SK-N-SH (cell line): ENCODE measurements at regions not wholly inside any gene's neighbourhood (a gene's known extent, or its start where the extent isn't known, plus 50 kb on each side); places are given as distances from the start of the nearest gene placed in this dataset.

Source experiments
- CTCF ChIA-PET: fragments of 300-600, 350-600 bp; formaldehyde crosslinking; extraction: SDS; loops from one replicate; lab custom pipeline; 2021; lab: Yijun Ruan, JAX
- POLR2A ChIA-PET: fragments of 350-600 bp; sonication (Branson Sonifier 250); formaldehyde crosslinking; extraction: SDS; loops from one replicate; lab custom pipeline; 2020; ENCODE audit warnings: antibody characterized with exemption, inconsistent platforms; lab: Yijun Ruan, JAX
- DNase-seq: peaks from one replicate; pipeline ENCODE4 v3.0.0; 2012
- H2AFZ ChIP-seq: fragments of 200-600 bp; sonication (generic); 2 replicates; pipeline ENCODE4 v1.8.1; 2016; ENCODE audit warnings: antibody characterized with exemption, mild to moderate bottlenecking, low read depth
- H3F3A ChIP-seq: fragments of 200-600 bp; sonication (generic); replicated peaks from 2 replicates; pipeline ENCODE3; 2016; ENCODE audit warnings: antibody characterized with exemption, mild to moderate bottlenecking; ENCODE audit not compliant: insufficient read depth
- H3K27ac ChIP-seq, 2 experiments: fragments of 200-500 bp in 1 of 2; fragments of 200-600 bp in 1 of 2; sonication (Bioruptor generic) in 1 of 2; sonication (generic), shearing (Covaris generic) in 1 of 2; 2 replicates each; pipeline versions ENCODE4 v1.5.1 to v1.6.1; 2014 to 2016; ENCODE audit warnings: low read depth in 2 of 2, inconsistent platforms in 1 of 2, low read length in 1 of 2, mild to moderate bottlenecking in 1 of 2, mixed read lengths in 1 of 2
- H3K27me3 ChIP-seq: fragments of 200-600 bp; sonication (generic), shearing (Covaris generic); 2 replicates; pipeline ENCODE4 v1.6.1; 2016; ENCODE audit warnings: mixed run types; ENCODE audit not compliant: insufficient read depth
- H3K36me3 ChIP-seq, 2 experiments: fragments of 200-500 bp in 1 of 2; fragments of 200-600 bp in 1 of 2; sonication (Bioruptor generic) in 1 of 2; sonication (generic) in 1 of 2; replicated peaks in 1 of 2; 2 replicates each; pipeline versions ENCODE3 to v1.5.1; 2014 to 2016; ENCODE audit warnings: low read length in 1 of 2, mild to moderate bottlenecking in 1 of 2; ENCODE audit not compliant: insufficient read depth in 2 of 2, control insufficient read depth in 1 of 2
- H3K4me1 ChIP-seq, 2 experiments: fragments of 200-500 bp in 1 of 2; fragments of 200-600 bp in 1 of 2; sonication (Bioruptor generic) in 1 of 2; sonication (generic), shearing (Covaris generic) in 1 of 2; 2 replicates each; pipeline versions ENCODE4 v1.5.1 to v1.6.1; 2014 to 2016; ENCODE audit warnings: low read depth in 1 of 2, low read length in 1 of 2, mixed run types in 1 of 2; ENCODE audit not compliant: insufficient read depth in 2 of 2, control insufficient read depth in 1 of 2
- H3K4me2 ChIP-seq: fragments of 200-600 bp; sonication (generic), shearing (Covaris generic); 2 replicates; pipeline ENCODE4 v1.6.1; 2017; ENCODE audit warnings: mixed run types
- H3K4me3 ChIP-seq, 2 experiments: fragments of 200-500 bp in 1 of 2; fragments of 200-600 bp in 1 of 2; sonication (Bioruptor generic) in 1 of 2; sonication (generic), shearing (Covaris generic) in 1 of 2; 2 replicates each; pipeline versions ENCODE4 v1.5.1 to v1.8.1; 2014 to 2016; ENCODE audit warnings: low read depth in 2 of 2, inconsistent platforms in 1 of 2, low read length in 1 of 2, mild to moderate bottlenecking in 1 of 2, mixed read lengths in 1 of 2, moderate library complexity in 1 of 2
- H3K79me2 ChIP-seq: fragments of 200-600 bp; sonication (generic); 2 replicates; pipeline ENCODE4 v1.8.1; 2017; ENCODE audit warnings: mild to moderate bottlenecking; ENCODE audit not compliant: insufficient read depth
- H3K9ac ChIP-seq: fragments of 200-600 bp; sonication (generic); 2 replicates; pipeline ENCODE4 v1.6.1; 2017; ENCODE audit warnings: mixed run types
- H3K9me2 ChIP-seq: fragments of 200-600 bp; sonication (generic); 2 replicates; pipeline ENCODE4 v1.6.1; 2017; ENCODE audit warnings: mixed run types
- H3K9me3 ChIP-seq: fragments of 200-600 bp; sonication (generic); 2 replicates; pipeline ENCODE4 v1.6.1; 2017; ENCODE audit warnings: mixed run types, mild to moderate bottlenecking, moderate library complexity
- H4K20me1 ChIP-seq: fragments of 200-600 bp; sonication (generic); 2 replicates; pipeline ENCODE4 v1.6.1; 2017; ENCODE audit warnings: mild to moderate bottlenecking, mixed run types; ENCODE audit not compliant: insufficient read depth
- CTCF ChIP-seq: fragments of 200-600 bp; sonication (generic); IDR thresholded peaks from 2 replicates; pipeline ENCODE4 v1.6.1; 2017; ENCODE audit warnings: antibody characterized with exemption, mild to moderate bottlenecking, moderate library complexity
- ELF1 ChIP-seq: IDR thresholded peaks from 2 replicates; pipeline ENCODE4 v1.4.0; 2012
- EP300 ChIP-seq, 2 experiments: IDR thresholded peaks; 2 replicates each; pipeline versions ENCODE4 v1.4.0 to v1.6.1; 2012; ENCODE audit warnings: borderline replicate concordance in 1 of 2, low read depth in 1 of 2, low read length in 1 of 2
- EZH2phosphoT487 ChIP-seq: fragments of 200-600 bp; sonication (generic); IDR thresholded peaks from 2 replicates; pipeline ENCODE4 v1.6.1; 2017; ENCODE audit warnings: low read depth, mixed run types, mild to moderate bottlenecking, antibody characterized with exemption, moderate library complexity, borderline replicate concordance
- FOXJ3 ChIP-seq: sonication (generic); formaldehyde crosslinking; IDR thresholded peaks from 2 replicates; pipeline ENCODE4 v1.5.1; 2020; ENCODE audit warnings: mild to moderate bottlenecking, missing genetic modification reagents
- GATA2 ChIP-seq: sonication (generic); formaldehyde crosslinking; IDR thresholded peaks from 2 replicates; pipeline ENCODE4 v1.5.0; 2020; ENCODE audit warnings: mild to moderate bottlenecking, missing genetic modification reagents
- MAX ChIP-seq: IDR thresholded peaks from 2 replicates; pipeline ENCODE4 v1.4.0; 2012; ENCODE audit warnings: low read depth
- MEF2A ChIP-seq: IDR thresholded peaks from 2 replicates; pipeline ENCODE4 v1.4.0; 2012; ENCODE audit warnings: low read depth, borderline replicate concordance
- NFIC ChIP-seq: IDR thresholded peaks from 2 replicates; pipeline ENCODE4 v1.4.0; 2012; ENCODE audit warnings: borderline replicate concordance
- POLR2AphosphoS5 ChIP-seq: IDR thresholded peaks from 2 replicates; pipeline ENCODE4 v1.6.1; 2012; ENCODE audit warnings: low read depth, low read length
- RXRA ChIP-seq: IDR thresholded peaks from 2 replicates; pipeline ENCODE4 v1.4.0; 2012; ENCODE audit warnings: low read depth, mild to moderate bottlenecking, borderline replicate concordance
- SMC3 ChIP-seq: IDR thresholded peaks from 2 replicates; pipeline ENCODE4 v1.6.1; 2012; ENCODE audit warnings: low read depth, low read length, improper control_type of control experiment
- WGBS: methylation state at CpG from one replicate; pipeline ENCODE4 v1.1.6; 2017; ENCODE audit warnings: low lambda C conversion rate; 5-methylcytosine and 5-hydroxymethylcytosine counted together

GRCh38 chr15:96398776-96399175 lies 68.3 kb downstream of the NR2F2 start:
- Histone ChIP-seq H3K4me3 (no peak overlapping the region), H3K36me3 (no peaks in the 10 kb centered on the region)

GRCh38 chr15:96402403-96402802 lies 71.9 kb downstream of the NR2F2 start:
- Histone ChIP-seq H3K79me2 (no peaks in the 10 kb centered on the region), H3K9me2 (no peaks in the 10 kb centered on the region), H4K20me1 (no peaks in the 10 kb centered on the region), H2AFZ (no peak overlapping the region), H3K4me3 (no peak overlapping the region), H3F3A (no peaks in the 10 kb centered on the region), H3K36me3 (no peaks in the 10 kb centered on the region), H3K9ac (no peak overlapping the region), H3K9me3 (no peaks in the 10 kb centered on the region), H3K4me1 (no peaks in the 10 kb centered on the region; a peak in 1 of 4 replicates), H3K27ac (no peak overlapping the region), H3K4me2 (no peak overlapping the region), H3K27me3 (peaks cover 13% of the 10 kb centered on the region; the same call in 1 of the 2 replicates)
- TF ChIP-seq ELF1 (no peak), MEF2A (no peak), POLR2AphosphoS5 (no peak), MAX (no peak), CTCF (no peak)
- no peak for DNase-seq
- CTCF ChIA-PET, result no interaction called here
- POLR2A ChIA-PET, result no interaction called here
- 4% methylated on average over 3 of the region's 3 CpGs for WGBS

More at GRCh38 chr15:96398776-96399175, 68.3 kb downstream of the NR2F2 start:
- no peak overlapping the region for H3K27ac ChIP-seq
- no peak overlapping the region for H3K9ac ChIP-seq
- H3K9me2 ChIP-seq, result no peaks in the 10 kb centered on the region
- H3K9me3 ChIP-seq, result no peaks in the 10 kb centered on the region
- ChIA-PET POLR2A (no interaction called here), CTCF (no interaction called here)
- no peak overlapping the region for H2AFZ ChIP-seq
- H3F3A ChIP-seq, result no peaks in the 10 kb centered on the region
- H3K79me2 ChIP-seq, result no peaks in the 10 kb centered on the region
- DNase-seq, result no peak
- no peak overlapping the region for H3K4me2 ChIP-seq
- H3K4me1 ChIP-seq, result no peaks in the 10 kb centered on the region
- H3K27me3 ChIP-seq, result no peaks in the 10 kb centered on the region; the same call in 1 of the 2 replicates
- TF ChIP-seq GATA2 (no peak), MAX (no peak), EP300 (IDR thresholded peaks at IDR 0.05; ENCODE audit: borderline replicate concordance in 1 of 2, low read depth in 1 of 2, low read length in 1 of 2) (no peak), SMC3 (no peak), NFIC (no peak), FOXJ3 (CRISPR knock-in tag) (no peak), RXRA (no peak), EZH2phosphoT487 (no peak)
- no peaks in the 10 kb centered on the region for H4K20me1 ChIP-seq
- 39% methylated on average over 1 of the region's 1 CpG for WGBS
